Spleen (tissue), 11 donors: ENCODE measurements at regions not wholly inside any gene's neighbourhood (a gene's known extent, or its start where the extent isn't known, plus 50 kb on each side); places are given as distances from the start of the nearest gene placed in this dataset.

Experiments used
- DNase-seq: peaks from one replicate; pipeline ENCODE4 v3.0.0-alpha.2; 2020
- H3K27ac ChIP-seq, 8 donors: fragments of 200-600 bp; sonication (generic) in 7 of 8; 1 replicate in 4 of 8; 2 replicates in 4 of 8; pipeline versions ENCODE4 v1.5.0 to v1.8.0; 2016 to 2021; ENCODE audit warnings: inconsistent platforms in 4 of 8, mild to moderate bottlenecking in 4 of 8, moderate library complexity in 1 of 8
- H3K27me3 ChIP-seq, 7 donors: fragments of 200-600 bp; sonication (generic) in 6 of 7; replicated peaks in 1 of 7; 1 replicate in 4 of 7; 2 replicates in 3 of 7; pipeline versions ENCODE4 v1.5.0 to v1.8.0; 2016 to 2021; ENCODE audit warnings: inconsistent platforms in 3 of 7, mild to moderate bottlenecking in 1 of 7
- H3K36me3 ChIP-seq, 6 donors: fragments of 200-600 bp; sonication (generic) in 5 of 6; 1 replicate in 4 of 6; 2 replicates in 2 of 6; pipeline versions ENCODE4 v1.5.0 to v1.8.0; 2016 to 2021; ENCODE audit warnings: inconsistent platforms in 2 of 6
- H3K4me1 ChIP-seq, 6 donors: fragments of 200-600 bp; sonication (generic) in 5 of 6; 1 replicate in 3 of 6; 2 replicates in 3 of 6; pipeline versions ENCODE4 v1.5.0 to v1.8.0; 2016 to 2021; ENCODE audit warnings: inconsistent platforms in 3 of 6
- H3K4me3 ChIP-seq, 8 donors: fragments of 200-600 bp; sonication (generic) in 7 of 8; 1 replicate in 4 of 8; 2 replicates in 4 of 8; pipeline versions ENCODE4 v1.5.0 to v1.8.0; 2016 to 2021; ENCODE audit warnings: inconsistent platforms in 4 of 8, mild to moderate bottlenecking in 4 of 8, moderate library complexity in 2 of 8
- H3K9me3 ChIP-seq, 8 donors: fragments of 200-600 bp; sonication (generic) in 7 of 8; 1 replicate in 4 of 8; 2 replicates in 4 of 8; pipeline versions ENCODE4 v1.5.0 to v1.8.0; 2016 to 2021; ENCODE audit warnings: inconsistent platforms in 4 of 8
- CTCF ChIP-seq, 11 experiments: fragments of 200-600 bp in 7 of 11; fragments of 450-650 bp in 4 of 11; sonication (generic) in 4 of 11; IDR thresholded peaks in 8 of 11; conservative IDR thresholded peaks in 3 of 11; 1 replicate in 7 of 11; 2 replicates in 4 of 11; pipeline versions ENCODE4 v1.4.0 to v1.8.0; 2016 to 2021; ENCODE audit warnings: antibody characterized with exemption in 11 of 11, inconsistent platforms in 4 of 11, mild to moderate bottlenecking in 1 of 11
- POLR2A ChIP-seq, 3 donors: fragments of 450-650 bp; IDR thresholded peaks; one replicate each; pipeline ENCODE4 v1.5.1; 2017; ENCODE audit warnings: antibody characterized with exemption in 3 of 3, mild to moderate bottlenecking in 1 of 3
- POLR2AphosphoS5 ChIP-seq, 3 donors: sonication (generic); formaldehyde crosslinking; IDR thresholded peaks; one replicate each; pipeline ENCODE4 v1.5.1; 2017; ENCODE audit warnings: antibody characterized with exemption in 3 of 3
- WGBS, 5 donors: extraction: QIAGEN DNeasy Blood & Tissue Kit in 3 of 5; methylation state at CpG; one replicate each; pipeline versions ENCODE4 v1.1.5 to v1.1.7; 2013 to 2018; 5-methylcytosine and 5-hydroxymethylcytosine counted together
- intact Hi-C: fragments of 100-400 bp; cut with DNase I; formaldehyde crosslinking; loops from one replicate; pipeline ENCODE4 v1.15.0; 2023; ENCODE audit warnings: low total_unique reads
- donor health status: healthy with polysubstance abuse.
- donor health status: DM: no; HTN: no; CAD: no; lungs with moderate emphysema.
- donor health status: DM: no; HTN: no; CAD: no.
- donor health status: Bipolar disorder and iron deficiency.
- donor health status: healthy.
- donor health status: DM: no; HTN: no; CAD: no.
- donor health status: DM: yes; HTN: yes; CAD: no.

- Histone ChIP-seq H3K9me3 (no peaks in the 10 kb centered on the region), H3K36me3 (no peaks in the 10 kb centered on the region), H3K4me3 (no peak overlapping the region), H3K4me1 (no peaks in the 10 kb centered on the region), H3K27me3 (no peaks in the 10 kb centered on the region), H3K27ac (no peak overlapping the region)
- TF ChIP-seq CTCF (IDR thresholded peaks at IDR 0.05 in 8 of 11, conservative IDR thresholded peaks at IDR 0.05 in 3 of 11), result no peak
- no peak for TF ChIP-seq POLR2AphosphoS5 (IDR thresholded peaks at IDR 0.05)
- TF ChIP-seq POLR2A (IDR thresholded peaks at IDR 0.05), result no peak
- no peak for DNase-seq
- intact Hi-C loops, result no loop called here
- WGBS, 5 donors, result 54 to 76% (median 67%) methylated on average over 3 of the region's 3 CpGs
Observed at GRCh38 chr7:13072014-13072413, 384.6 kb downstream of the ARL4A start.

GRCh38 chr7:13077466-13077865 is 390.0 kb downstream of the ARL4A start:
- TF ChIP-seq POLR2AphosphoS5 (IDR thresholded peaks at IDR 0.05) (no peak), CTCF (IDR thresholded peaks at IDR 0.05 in 8 of 11, conservative IDR thresholded peaks at IDR 0.05 in 3 of 11) (no peak), POLR2A (IDR thresholded peaks at IDR 0.05) (no peak)
- Histone ChIP-seq H3K36me3 (no peaks in the 10 kb centered on the region), H3K4me3 (no peak overlapping the region), H3K4me1 (no peaks in the 10 kb centered on the region), H3K9me3 (no peaks in the 10 kb centered on the region), H3K27ac (no peak overlapping the region), H3K27me3 (no peaks in the 10 kb centered on the region)
- WGBS, 5 donors, result 68 to 84% (median 83%) methylated on average over 3 of the region's 3 CpGs
- intact Hi-C loops, result no loop called here
- DNase-seq, result no peak

- no peaks in the 10 kb centered on the region for H3K4me1 ChIP-seq
- TF ChIP-seq POLR2A (IDR thresholded peaks at IDR 0.05) (no peak), CTCF (IDR thresholded peaks at IDR 0.05 in 8 of 11, conservative IDR thresholded peaks at IDR 0.05 in 3 of 11) (no peak)
- H3K36me3 ChIP-seq, result no peaks in the 10 kb centered on the region
- intact Hi-C loops, result no loop called here
- no peak overlapping the region for H3K27ac ChIP-seq
- DNase-seq, result no peak
- H3K4me3 ChIP-seq, result no peak overlapping the region
- WGBS, 5 donors, result 48 to 66% (median 53%) methylated on average over 3 of the region's 3 CpGs
- H3K9me3 ChIP-seq, result no peaks in the 10 kb centered on the region
- no peaks in the 10 kb centered on the region for H3K27me3 ChIP-seq
Observed at GRCh38 chr7:13078105-13078504, 390.7 kb downstream of the ARL4A start.

- Histone ChIP-seq H3K27me3 (no peaks in the 10 kb centered on the region), H3K4me1 (peaks cover 0 to 9% (median 3%) of the 10 kb centered on the region in 6 donors), H3K27ac (no peak overlapping the region), H3K36me3 (no peaks in the 10 kb centered on the region), H3K4me3 (no peak overlapping the region), H3K9me3 (no peaks in the 10 kb centered on the region)
- TF ChIP-seq CTCF (IDR thresholded peaks at IDR 0.05 in 8 of 11, conservative IDR thresholded peaks at IDR 0.05 in 3 of 11), result no peak
- no peak for TF ChIP-seq POLR2AphosphoS5 (IDR thresholded peaks at IDR 0.05)
- no peak for TF ChIP-seq POLR2A (IDR thresholded peaks at IDR 0.05)
- DNase-seq, result no peak
- 85 to 94% (median 87%) methylated on average over 1 of the region's 1 CpG for WGBS, 5 donors
- intact Hi-C loops, result no loop called here
Observed at GRCh38 chr7:13090959-13091358, 403.5 kb downstream of the ARL4A start.
